ENCODE measurements at regions not wholly inside any gene's neighbourhood (a gene's known extent, or its start where the extent isn't known, plus 50 kb on each side); places are given as distances from the start of the nearest gene placed in this dataset.

- DNase-seq (ENCODE audit: low read depth): no peak
- H3K4me3 ChIP-seq (ENCODE audit: low read depth, low read length): no peak overlapping the region
- TF ChIP-seq CTCF (IDR thresholded peaks at IDR 0.05; ENCODE audit: low read depth, low read length, missing control alignments): no peak
These were observed 123.1 kb downstream of the BRD1 start for GRCh38 chr22:49704345-49705215.

- DNase-seq (ENCODE audit: low read depth): no peak
- no peak overlapping the region for H3K4me3 ChIP-seq (ENCODE audit: low read depth, low read length)
- no peak for TF ChIP-seq CTCF (IDR thresholded peaks at IDR 0.05; ENCODE audit: low read depth, low read length, missing control alignments)
These were observed 123.7 kb downstream of the BRD1 start for GRCh38 chr22:49703990-49704344.

GRCh38 chr22:49703505-49703904, 124.2 kb downstream of the BRD1 start:
- H3K4me3 ChIP-seq (ENCODE audit: low read depth, low read length): no peak overlapping the region
- DNase-seq (ENCODE audit: low read depth): no peak
- no peak for TF ChIP-seq CTCF (IDR thresholded peaks at IDR 0.05; ENCODE audit: low read depth, low read length, missing control alignments)

GRCh38 chr22:49702068-49702397, 125.6 kb downstream of the BRD1 start:
- DNase-seq (ENCODE audit: low read depth): no peak
- no peak for TF ChIP-seq CTCF (IDR thresholded peaks at IDR 0.05; ENCODE audit: low read depth, low read length, missing control alignments)
- H3K4me3 ChIP-seq (ENCODE audit: low read depth, low read length): no peak overlapping the region

GRCh38 chr22:49701380-49702067, 126.1 kb downstream of the BRD1 start:
- peak; percentile 62 for TF ChIP-seq CTCF (IDR thresholded peaks at IDR 0.05; ENCODE audit: low read depth, low read length, missing control alignments)
- H3K4me3 ChIP-seq (ENCODE audit: low read depth, low read length): no peak overlapping the region
- no peak for DNase-seq (ENCODE audit: low read depth)

- DNase-seq (ENCODE audit: low read depth): no peak
- no peak for TF ChIP-seq CTCF (IDR thresholded peaks at IDR 0.05; ENCODE audit: low read depth, low read length, missing control alignments)
- no peak overlapping the region for H3K4me3 ChIP-seq (ENCODE audit: low read depth, low read length)
These were observed 127.7 kb downstream of the BRD1 start for GRCh38 chr22:49699928-49700498.
